ENCODE measurements at regions not wholly inside any gene's neighbourhood (a gene's known extent, or its start where the extent isn't known, plus 50 kb on each side); places are given as distances from the start of the nearest gene placed in this dataset.
"Not testable (repeated sequence)": the region's sequence is repeated elsewhere in the genome, so short reads cannot be mapped to it uniquely, and the experiment has no call there.

GRCh38 chr4:11811521-11811920 is 382.8 kb upstream of the HS3ST1 start:
- DNase-seq, result not testable (repeated sequence)

DNA sequence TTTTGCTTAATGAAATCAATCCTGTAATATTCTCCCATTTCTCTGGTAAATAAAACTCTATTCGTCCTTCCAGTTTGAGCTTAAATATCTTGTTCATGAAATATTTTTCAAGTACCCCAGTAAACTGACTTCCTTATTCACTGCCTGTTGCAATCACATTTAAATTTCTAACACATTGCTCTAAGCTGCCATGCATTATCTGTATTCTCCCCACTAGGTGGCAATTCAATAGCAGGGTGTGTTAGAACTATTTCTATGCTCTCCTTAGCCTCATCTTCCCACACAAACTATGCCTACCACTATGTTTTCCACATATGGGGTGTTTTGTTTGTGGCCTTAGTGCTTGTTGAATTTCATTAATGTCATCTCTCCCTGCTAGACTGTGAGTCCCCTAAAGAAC is 377.1 kb upstream of the HS3ST1 start:
- no peak for DNase-seq

GRCh38 chr4:11801466-11802446 is 373.1 kb upstream of the HS3ST1 start:
- DNase-seq, result no peak

DNA sequence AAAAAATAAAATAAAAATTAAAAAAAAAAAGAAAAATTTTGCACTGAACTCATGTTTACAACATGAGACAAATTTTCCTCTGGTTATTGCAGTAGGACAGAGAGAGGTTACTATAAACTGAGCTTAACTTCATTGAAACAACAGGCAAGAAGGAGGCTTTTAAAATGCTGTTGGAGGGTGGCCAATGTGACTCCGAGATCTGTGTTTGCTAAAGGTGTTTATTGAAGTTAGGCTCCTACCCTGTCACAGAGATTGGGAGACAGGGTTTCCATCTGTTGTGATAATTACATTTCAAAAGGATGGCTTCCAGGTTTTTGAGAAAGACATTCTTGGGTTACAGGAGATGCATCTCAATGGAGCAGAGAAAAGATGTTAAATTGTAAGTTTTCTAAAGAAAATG is 370.5 kb upstream of the HS3ST1 start:
- DNase-seq, result no peak

DNA sequence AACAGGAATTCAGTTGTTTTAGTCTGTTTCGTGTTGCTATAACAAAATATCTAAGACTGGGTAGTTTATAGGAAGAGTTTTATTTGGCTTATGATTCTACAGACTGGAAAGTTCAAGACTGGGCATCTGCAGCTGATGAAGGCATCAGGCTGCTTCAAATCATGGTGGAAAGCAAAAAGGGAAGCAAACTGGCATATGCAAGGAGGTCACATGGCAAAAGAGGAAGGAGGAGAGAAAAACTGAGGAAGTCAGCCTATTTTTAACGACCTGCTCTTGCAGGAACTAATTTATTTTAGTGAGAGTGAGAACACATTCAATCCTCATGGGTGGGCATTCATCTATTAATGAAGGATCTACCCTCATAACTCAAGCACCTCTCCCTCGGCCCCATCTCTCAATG is 363.1 kb upstream of the HS3ST1 start:
- DNase-seq, result no peak

DNA sequence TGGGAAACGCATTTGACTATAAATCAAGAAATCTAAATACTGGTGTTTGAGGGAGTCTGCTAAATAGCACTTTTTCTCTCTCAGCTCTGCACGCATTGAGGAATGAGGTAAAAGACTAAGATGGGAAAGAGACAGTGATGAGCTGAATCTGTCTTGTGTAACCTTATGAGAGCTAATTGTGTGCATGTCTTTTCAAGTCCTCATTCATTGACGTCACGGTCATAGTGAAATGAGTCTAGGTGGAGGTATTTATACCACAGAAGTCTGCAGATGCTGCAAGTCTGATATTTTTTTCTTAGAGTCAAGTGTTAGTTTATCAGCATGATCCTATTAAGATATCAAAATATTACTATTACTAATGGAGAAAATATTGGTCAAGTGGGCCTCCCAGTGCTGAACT is 361.5 kb upstream of the HS3ST1 start:
- no peak for DNase-seq

DNA sequence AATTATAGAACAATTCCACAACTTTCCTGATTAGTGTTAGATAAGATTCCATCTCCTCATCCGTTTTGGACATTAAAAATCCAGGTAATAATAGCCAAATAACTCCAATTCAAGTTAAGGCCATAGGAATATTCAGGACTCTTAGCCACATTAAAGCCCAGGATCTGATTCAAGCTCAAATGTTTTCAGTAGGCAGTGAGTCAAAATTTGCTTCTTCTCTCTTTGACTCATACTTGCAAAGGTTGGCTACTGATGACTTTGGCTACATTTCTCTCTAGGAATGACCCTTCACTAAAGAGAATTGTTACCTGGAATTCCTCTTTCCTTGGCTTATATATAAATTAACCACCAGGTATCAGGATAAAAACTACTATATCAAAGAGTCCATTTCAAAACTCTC is 354.9 kb upstream of the HS3ST1 start:
- DNase-seq, result no peak

DNA sequence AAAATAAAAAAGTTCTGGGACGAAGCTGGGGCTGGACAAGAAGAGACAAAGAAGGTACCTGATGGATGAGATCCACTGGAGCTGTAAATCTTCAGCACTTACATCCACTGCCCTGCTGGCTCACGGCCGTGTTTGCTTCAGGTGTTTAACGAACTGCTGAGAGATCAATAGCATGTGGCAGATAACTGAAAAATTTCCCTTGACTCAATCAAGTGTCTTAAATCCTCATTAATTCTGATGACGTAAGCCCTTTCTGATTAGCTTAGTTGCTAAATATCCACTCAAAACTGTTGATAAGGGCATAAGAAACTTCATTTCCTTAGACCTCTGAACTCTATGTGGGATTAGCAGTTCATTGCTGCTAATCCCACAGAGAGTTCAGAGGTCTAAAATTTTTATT is 354.2 kb upstream of the HS3ST1 start:
- DNase-seq, result no peak

DNA sequence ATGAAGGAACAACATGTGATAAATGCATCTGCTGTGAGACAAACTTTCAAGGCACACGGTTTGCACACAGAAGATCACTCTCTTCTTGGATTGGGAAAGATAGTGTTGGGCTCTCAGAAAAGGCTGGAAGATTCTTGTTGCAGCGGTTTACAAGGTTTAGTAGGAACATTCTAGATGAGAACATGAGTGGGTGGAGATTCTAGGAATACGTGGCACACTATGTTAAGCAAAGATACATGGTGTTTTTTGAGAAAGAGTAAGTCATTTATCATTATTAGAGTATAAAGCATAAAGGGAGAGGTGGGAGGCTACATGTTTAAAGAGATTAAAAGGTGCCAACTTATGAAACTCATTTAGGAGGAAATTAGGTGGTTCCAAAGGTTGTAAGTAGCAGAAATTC is 348.8 kb upstream of the HS3ST1 start:
- no peak for DNase-seq

GRCh38 chr4:11774346-11774745 is 345.7 kb upstream of the HS3ST1 start:
- no peak for DNase-seq

- no peak for DNase-seq
These were observed 345.1 kb upstream of the HS3ST1 start for GRCh38 chr4:11773798-11774197.

- no peak for DNase-seq
These were observed 340.7 kb upstream of the HS3ST1 start for GRCh38 chr4:11769434-11769833.

DNA sequence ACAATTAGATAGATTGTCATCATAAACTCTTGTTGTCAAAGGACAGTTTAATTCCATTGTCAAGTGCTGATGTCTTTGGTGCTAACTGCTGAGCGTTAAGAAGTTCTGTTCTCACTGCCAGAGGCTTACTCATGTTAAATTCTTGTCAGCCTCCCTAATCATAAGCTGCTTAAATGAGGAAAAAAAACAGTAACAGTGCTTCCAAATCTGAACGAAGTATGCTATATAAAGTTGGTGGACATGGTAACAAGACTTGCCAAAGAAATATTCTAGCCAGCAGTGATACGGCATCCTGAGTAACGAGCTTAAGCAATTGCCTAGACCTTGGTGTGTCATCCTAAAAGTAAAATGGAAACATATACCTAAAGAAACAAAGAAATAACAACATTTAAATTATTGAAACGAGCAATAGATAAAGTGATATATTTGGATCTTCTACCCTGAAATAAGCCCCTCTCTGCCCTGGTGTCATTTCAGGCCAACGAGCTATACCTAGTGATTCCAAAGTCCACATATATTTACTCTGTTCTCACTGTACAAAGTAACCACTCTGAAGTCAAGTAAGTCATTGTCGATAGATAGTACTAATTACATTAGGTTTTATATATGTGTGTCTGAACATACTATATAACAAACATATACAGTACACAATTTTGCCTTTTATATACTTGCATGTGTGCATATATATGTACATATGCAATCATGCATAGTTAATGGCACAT is 339.7 kb upstream of the HS3ST1 start:
- DNase-seq, result no peak

- no peak for DNase-seq
These were observed 337.3 kb upstream of the HS3ST1 start for GRCh38 chr4:11765849-11766453.

DNA sequence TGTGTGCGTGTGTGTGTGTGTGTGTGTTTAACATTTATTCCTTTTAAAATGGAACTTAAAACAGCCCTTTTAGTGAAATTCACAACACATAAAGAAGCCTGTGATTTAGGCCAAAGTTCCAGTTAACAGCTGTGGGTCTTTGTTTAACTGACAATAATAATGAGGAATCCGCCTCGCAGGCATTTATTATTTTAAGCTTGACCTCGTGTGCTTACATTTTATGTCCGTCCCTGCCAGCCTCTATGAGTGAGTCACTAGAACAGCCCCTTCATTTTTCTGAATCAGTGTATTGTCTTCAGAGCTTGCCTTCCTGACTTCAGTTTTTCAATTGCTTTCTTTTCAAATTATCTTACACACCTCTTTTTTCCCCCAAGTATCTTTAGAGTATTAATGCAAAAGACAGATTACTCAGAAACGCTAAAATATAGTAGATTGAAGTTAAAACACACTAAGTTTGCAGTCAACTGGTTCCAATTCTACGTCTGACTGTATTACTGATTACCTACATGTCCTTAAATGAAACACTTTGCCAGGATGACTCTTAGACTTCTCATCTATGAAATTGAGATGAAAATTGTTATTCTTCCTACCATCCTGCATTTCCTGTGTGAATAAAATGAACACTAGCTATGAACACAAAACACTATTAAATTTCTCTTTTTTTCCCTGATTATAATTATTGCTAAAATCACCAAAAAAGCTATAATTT is 319.6 kb upstream of the HS3ST1 start:
- no peak for DNase-seq

GRCh38 chr4:11746734-11747133 is 318.0 kb upstream of the HS3ST1 start:
- no peak for DNase-seq

- no peak for DNase-seq
These were observed 315.3 kb upstream of the HS3ST1 start for GRCh38 chr4:11743976-11744375.

DNA sequence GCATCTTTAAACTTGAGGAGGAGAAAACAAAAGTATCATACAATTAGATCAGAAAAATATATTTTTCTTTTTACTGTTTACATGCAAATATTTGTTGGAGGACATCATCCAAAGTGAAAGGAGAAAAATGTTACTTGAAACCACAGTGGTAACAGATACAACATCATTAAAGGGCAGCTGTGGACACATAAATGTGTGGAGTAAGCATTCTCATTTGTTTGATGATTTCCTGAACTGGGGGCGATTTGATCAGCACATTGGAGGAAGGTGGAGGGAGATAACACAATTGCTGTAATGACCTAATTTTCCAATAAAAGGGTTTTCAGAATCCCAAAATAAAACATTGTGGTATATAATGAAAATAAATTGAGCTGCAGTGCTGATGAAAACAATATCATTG is 314.5 kb upstream of the HS3ST1 start:
- DNase-seq, result no peak

DNA sequence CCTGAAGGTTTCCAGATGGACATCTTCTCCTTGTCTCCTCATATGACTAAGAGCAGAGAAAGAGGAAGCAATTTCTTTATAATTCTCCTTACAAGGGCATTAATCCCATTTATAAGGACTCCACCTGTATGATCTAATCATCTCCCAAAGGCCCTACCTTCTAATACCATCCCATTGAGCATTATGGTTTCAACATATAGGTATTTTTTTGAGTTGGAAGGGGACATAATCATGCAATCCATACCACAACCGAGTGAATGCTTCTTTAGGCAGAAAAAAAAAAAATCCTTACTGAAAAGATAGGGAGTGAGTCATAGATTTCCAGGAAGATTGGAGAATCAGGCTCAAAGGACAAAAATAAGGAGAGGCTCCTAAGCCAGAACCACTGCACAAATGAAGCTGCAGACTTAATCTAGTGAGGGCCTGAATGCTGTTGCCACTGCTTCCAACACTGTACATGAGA is 312.5 kb upstream of the HS3ST1 start:
- no peak for DNase-seq

DNA sequence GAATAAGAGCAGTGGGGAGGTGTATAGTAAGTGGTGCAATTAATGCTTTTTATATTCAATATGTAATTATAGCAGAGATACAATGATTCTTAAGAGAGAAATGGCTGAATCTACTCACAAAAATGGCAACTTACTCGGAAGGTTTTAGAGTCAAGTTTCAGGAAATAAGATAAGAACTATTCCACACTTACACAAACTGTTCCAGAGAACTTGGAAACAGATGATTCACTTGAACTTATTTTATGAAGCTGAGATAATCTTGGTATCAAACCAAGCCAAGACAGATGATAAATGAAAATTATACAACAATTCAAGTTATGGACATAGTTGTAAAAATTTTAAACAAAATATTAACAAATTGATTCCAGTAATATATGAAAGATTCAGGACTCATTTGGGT is 311.3 kb upstream of the HS3ST1 start:
- no peak for DNase-seq

- DNase-seq, result no peak
These were observed 308.3 kb upstream of the HS3ST1 start for GRCh38 chr4:11736978-11737377.

DNA sequence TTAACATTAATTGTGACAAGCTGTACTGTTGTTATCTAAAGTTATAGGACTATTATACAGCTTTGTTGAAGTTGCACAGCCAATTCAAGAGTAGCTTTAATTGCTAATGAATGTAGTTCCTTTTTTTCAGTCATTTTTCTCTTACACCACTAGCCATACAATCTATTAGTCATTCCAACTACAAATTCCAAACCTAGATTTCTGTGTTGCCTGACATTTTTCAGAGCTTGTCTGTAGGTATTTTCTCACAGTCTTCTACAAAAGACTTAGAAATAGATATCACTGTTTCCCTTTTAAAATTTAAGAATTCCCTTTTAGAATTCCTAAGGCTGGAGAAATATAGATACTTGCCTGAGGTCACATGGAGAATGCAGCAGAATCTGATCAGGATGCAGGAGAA is 307.0 kb upstream of the HS3ST1 start:
- DNase-seq, result no peak

DNA sequence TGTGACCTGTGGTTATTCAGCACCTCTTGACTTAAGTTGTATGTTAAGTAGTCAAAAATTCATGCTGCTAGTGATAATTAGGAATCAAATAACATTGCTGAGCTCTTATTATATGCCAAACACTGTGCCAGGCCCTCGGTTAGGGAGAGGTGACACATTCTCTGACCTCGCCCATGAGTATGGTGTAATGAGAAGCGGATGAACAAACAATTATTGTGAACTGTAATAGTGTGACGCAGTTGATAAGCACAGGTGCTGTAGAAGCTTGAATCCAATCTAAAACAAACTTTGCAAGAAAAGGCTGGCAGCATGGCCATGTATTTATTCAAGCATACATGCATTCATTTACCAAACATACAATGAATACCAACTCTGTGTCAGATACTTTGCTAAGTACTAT is 303.5 kb upstream of the HS3ST1 start:
- no peak for DNase-seq

Measured in CD4-positive, alpha-beta T cell treated with Interferon gamma for 1 hour (primary cell).